Epidermal melanocyte (primary cell): ENCODE measurements at regions not wholly inside any gene's neighbourhood (a gene's known extent, or its start where the extent isn't known, plus 50 kb on each side); places are given as distances from the start of the nearest gene placed in this dataset.
"Not testable (repeated sequence)": the region's sequence is repeated elsewhere in the genome, so short reads cannot be mapped to it uniquely, and the experiment has no call there.

Experiments used
- DNase-seq: peaks from one replicate; pipeline ENCODE4 v3.0.0; 2011; ENCODE audit warnings: low spot score; ENCODE audit not compliant: insufficient read length

GRCh38 chr2:137881711-137882110, 82.6 kb upstream of the HNMT start:
- no peak for DNase-seq

GRCh38 chr2:137886083-137886831, 78.0 kb upstream of the HNMT start:
- no peak for DNase-seq

GRCh38 chr2:137888845-137889244, 75.4 kb upstream of the HNMT start:
- DNase-seq: no peak

- no peak for DNase-seq
Observed at GRCh38 chr2:137892739-137893138, 71.5 kb upstream of the HNMT start.

- no peak for DNase-seq
Observed at GRCh38 chr2:137893145-137893544, 71.1 kb upstream of the HNMT start.

GRCh38 chr2:137896467-137896866, 67.8 kb upstream of the HNMT start:
- DNase-seq: no peak

GRCh38 chr2:137897082-137897481, 67.2 kb upstream of the HNMT start:
- DNase-seq: no peak

GRCh38 chr2:137900421-137901141, 63.7 kb upstream of the HNMT start:
- no peak for DNase-seq

- DNase-seq: no peak
Observed at GRCh38 chr2:137910641-137911040, 53.6 kb upstream of the HNMT start.

GRCh38 chr2:137912371-137912770, 51.9 kb upstream of the HNMT start:
- no peak for DNase-seq

- no peak for DNase-seq
Observed at GRCh38 chr2:137913169-137913568, 51.1 kb upstream of the HNMT start.

GRCh38 chr2:137913648-137914047, 50.6 kb upstream of the HNMT start:
- DNase-seq: not testable (repeated sequence)
